ENCODE measurements at regions not wholly inside any gene's neighbourhood (a gene's known extent, or its start where the extent isn't known, plus 50 kb on each side); places are given as distances from the start of the nearest gene placed in this dataset.
A peak's percentile ranks its signal among the peaks of the same experiment; 100 is the strongest.

- Histone ChIP-seq H3K4me3 (ENCODE audit: severe bottlenecking) (no peak overlapping the region), H3K9me3 (ENCODE audit: severe bottlenecking) (peaks cover 2% of the 10 kb centered on the region), H3K27me3 (ENCODE audit: insufficient read depth, poor library complexity, severe bottlenecking) (no peaks in the 10 kb centered on the region), H3K4me1 (ENCODE audit: insufficient read depth, poor library complexity, severe bottlenecking) (no peaks in the 10 kb centered on the region), H3K27ac (ENCODE audit: poor library complexity, severe bottlenecking) (no peak overlapping the region), H3K36me3 (ENCODE audit: low read depth) (no peaks in the 10 kb centered on the region)
- DNase-seq (ENCODE audit: low spot score) (no peak), ATAC-seq (ENCODE audit: low read depth) (no peak)
- no peak for TF ChIP-seq CTCF (IDR thresholded peaks at IDR 0.05; ENCODE audit: poor library complexity, severe bottlenecking)
These were observed 1537.2 kb downstream of the UQCRFS1 start for GRCh38 chr19:27675771-27676170.

GRCh38 chr19:27674701-27675100 lies 1538.2 kb downstream of the UQCRFS1 start:
- no peaks in the 10 kb centered on the region for H3K27me3 ChIP-seq (ENCODE audit: insufficient read depth, poor library complexity, severe bottlenecking)
- H3K27ac ChIP-seq (ENCODE audit: poor library complexity, severe bottlenecking), result no peak overlapping the region
- no peak for TF ChIP-seq CTCF (IDR thresholded peaks at IDR 0.05; ENCODE audit: poor library complexity, severe bottlenecking)
- no peak overlapping the region for H3K4me3 ChIP-seq (ENCODE audit: severe bottlenecking)
- no peaks in the 10 kb centered on the region for H3K4me1 ChIP-seq (ENCODE audit: insufficient read depth, poor library complexity, severe bottlenecking)
- ATAC-seq (ENCODE audit: low read depth) (no peak), DNase-seq (ENCODE audit: low spot score) (no peak)
- no peaks in the 10 kb centered on the region for H3K36me3 ChIP-seq (ENCODE audit: low read depth)
- H3K9me3 ChIP-seq (ENCODE audit: severe bottlenecking), result peaks cover 2% of the 10 kb centered on the region

GRCh38 chr19:27673986-27674385 lies 1539.0 kb downstream of the UQCRFS1 start:
- no peak overlapping the region for H3K27ac ChIP-seq (ENCODE audit: poor library complexity, severe bottlenecking)
- H3K4me3 ChIP-seq (ENCODE audit: severe bottlenecking), result no peak overlapping the region
- DNase-seq (ENCODE audit: low spot score), result no peak
- H3K9me3 ChIP-seq (ENCODE audit: severe bottlenecking), result peaks cover 2% of the 10 kb centered on the region
- H3K4me1 ChIP-seq (ENCODE audit: insufficient read depth, poor library complexity, severe bottlenecking), result no peaks in the 10 kb centered on the region
- no peaks in the 10 kb centered on the region for H3K27me3 ChIP-seq (ENCODE audit: insufficient read depth, poor library complexity, severe bottlenecking)
- no peaks in the 10 kb centered on the region for H3K36me3 ChIP-seq (ENCODE audit: low read depth)
- no peak for TF ChIP-seq CTCF (IDR thresholded peaks at IDR 0.05; ENCODE audit: poor library complexity, severe bottlenecking)
- no peak for ATAC-seq (ENCODE audit: low read depth)

DNA sequence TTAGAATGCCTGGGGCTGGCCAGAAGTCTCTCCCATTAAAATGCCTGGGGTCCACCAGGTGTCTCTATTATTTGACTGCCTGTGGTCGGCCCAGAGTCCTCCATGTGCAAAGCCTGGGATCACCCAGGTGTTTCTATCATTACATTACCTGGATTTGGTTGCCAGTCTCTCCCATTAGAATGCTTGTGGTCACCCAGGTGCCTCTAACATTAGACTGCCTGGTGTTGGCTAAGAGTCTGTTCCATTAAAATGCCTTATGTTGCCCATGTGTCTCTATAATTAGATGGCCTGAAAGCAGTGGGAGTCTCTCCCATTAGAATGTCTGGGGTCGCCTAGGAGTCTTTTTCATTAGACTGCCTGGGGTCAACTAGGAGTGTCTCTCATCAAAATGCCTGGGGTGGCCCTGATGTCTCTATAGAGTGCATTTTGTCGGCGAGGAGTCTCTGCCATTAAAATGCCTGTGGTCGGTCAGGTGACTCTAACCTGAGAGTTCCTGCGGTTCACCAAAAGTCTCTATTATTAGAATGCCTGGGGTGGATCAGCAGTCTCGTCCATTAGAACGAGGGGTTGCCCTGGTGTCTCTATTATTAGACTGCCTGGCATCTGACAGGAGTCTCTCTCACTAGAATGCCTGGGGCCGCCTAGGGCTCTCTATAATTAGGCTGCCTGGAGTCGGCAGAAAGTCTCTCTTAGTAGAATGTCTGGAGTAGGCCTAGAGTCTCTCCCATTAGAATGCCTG lies 1540.5 kb downstream of the UQCRFS1 start:
- H3K27me3 ChIP-seq (ENCODE audit: insufficient read depth, poor library complexity, severe bottlenecking), result no peaks in the 10 kb centered on the region
- no peak overlapping the region for H3K4me3 ChIP-seq (ENCODE audit: severe bottlenecking)
- no peaks in the 10 kb centered on the region for H3K36me3 ChIP-seq (ENCODE audit: low read depth)
- H3K4me1 ChIP-seq (ENCODE audit: insufficient read depth, poor library complexity, severe bottlenecking), result no peaks in the 10 kb centered on the region
- DNase-seq (ENCODE audit: low spot score) (peak; percentile 9), ATAC-seq (ENCODE audit: low read depth) (no peak)
- H3K27ac ChIP-seq (ENCODE audit: poor library complexity, severe bottlenecking), result no peak overlapping the region
- H3K9me3 ChIP-seq (ENCODE audit: severe bottlenecking), result peaks cover 2% of the 10 kb centered on the region
- no peak for TF ChIP-seq CTCF (IDR thresholded peaks at IDR 0.05; ENCODE audit: poor library complexity, severe bottlenecking)

- Histone ChIP-seq H3K36me3 (ENCODE audit: low read depth) (no peaks in the 10 kb centered on the region), H3K27ac (ENCODE audit: poor library complexity, severe bottlenecking) (no peak overlapping the region), H3K4me1 (ENCODE audit: insufficient read depth, poor library complexity, severe bottlenecking) (no peaks in the 10 kb centered on the region), H3K9me3 (ENCODE audit: severe bottlenecking) (peaks cover 2% of the 10 kb centered on the region), H3K27me3 (ENCODE audit: insufficient read depth, poor library complexity, severe bottlenecking) (no peaks in the 10 kb centered on the region), H3K4me3 (ENCODE audit: severe bottlenecking) (no peak overlapping the region)
- ATAC-seq (ENCODE audit: low read depth), result no peak
- no peak for DNase-seq (ENCODE audit: low spot score)
- no peak for TF ChIP-seq CTCF (IDR thresholded peaks at IDR 0.05; ENCODE audit: poor library complexity, severe bottlenecking)
These were observed 1541.1 kb downstream of the UQCRFS1 start for GRCh38 chr19:27671876-27672275.
